22Rv1 (cell line): ENCODE measurements at regions not wholly inside any gene's neighbourhood (a gene's known extent, or its start where the extent isn't known, plus 50 kb on each side); places are given as distances from the start of the nearest gene placed in this dataset.

Experiments
- H3K27ac ChIP-seq: fragments of 450-650 bp; 2 replicates; pipeline ENCODE4 v1.5.1; 2017
- CTCF ChIP-seq: fragments of 450-650 bp; IDR thresholded peaks from 2 replicates; pipeline ENCODE4 v1.5.1; 2017; ENCODE audit warnings: mild to moderate bottlenecking
- ZFX ChIP-seq: fragments of 450-650 bp; IDR thresholded peaks from 2 replicates; pipeline ENCODE4 v1.6.1; 2017; ENCODE audit warnings: antibody characterized with exemption, borderline replicate concordance

- H3K27ac ChIP-seq = no peak overlapping the region
- TF ChIP-seq CTCF (no peak), ZFX (no peak)
These were observed 283.9 kb upstream of the FOXQ1 start for GRCh38 chr6:1027795-1028569.

- TF ChIP-seq CTCF (no peak), ZFX (no peak)
- no peak overlapping the region for H3K27ac ChIP-seq
These were observed 284.6 kb upstream of the FOXQ1 start for GRCh38 chr6:1027109-1027794.

- no peak overlapping the region for H3K27ac ChIP-seq
- no peak for TF ChIP-seq ZFX
- TF ChIP-seq CTCF = no peak
These were observed 286.1 kb upstream of the FOXQ1 start for GRCh38 chr6:1025821-1026220.

- H3K27ac ChIP-seq = no peak overlapping the region
- TF ChIP-seq CTCF = no peak
- TF ChIP-seq ZFX = no peak
These were observed 287.3 kb upstream of the FOXQ1 start for GRCh38 chr6:1024587-1024986.

GRCh38 chr6:1024161-1024560 lies 287.7 kb upstream of the FOXQ1 start:
- no peak for TF ChIP-seq CTCF

GRCh38 chr6:1023229-1023628 lies 288.7 kb upstream of the FOXQ1 start:
- TF ChIP-seq CTCF = no peak
- no peak for TF ChIP-seq ZFX
- no peak overlapping the region for H3K27ac ChIP-seq

More at GRCh38 chr6:1024161-1024560, 287.7 kb upstream of the FOXQ1 start:
- no peak overlapping the region for H3K27ac ChIP-seq

GRCh38 chr6:1022719-1023118 lies 289.2 kb upstream of the FOXQ1 start:
- H3K27ac ChIP-seq = no peak overlapping the region
- no peak for TF ChIP-seq CTCF
- no peak for TF ChIP-seq ZFX
